MCF 10A (cell line): ENCODE measurements at regions not wholly inside any gene's neighbourhood (a gene's known extent, or its start where the extent isn't known, plus 50 kb on each side); places are given as distances from the start of the nearest gene placed in this dataset.

Source experiments
- BruUV-seq: library from RNA; stranded (reverse); fragments of 400-500 nt; replicated peaks from 2 replicates; lab custom pipeline; 2021; lab: Mats Ljungman, UMichigan
- CTCF ChIA-PET: fragments of 300-600 bp; sonication (Branson Sonifier 250); formaldehyde crosslinking; extraction: SDS; loops from one replicate; lab custom pipeline; 2021; ENCODE audit warnings: antibody characterized with exemption, inconsistent platforms; lab: Yijun Ruan, JAX
- POLR2A ChIA-PET: fragments of 300-600, 350-650 bp; sonication (Branson Sonifier 250); formaldehyde crosslinking; extraction: SDS; loops from one replicate; lab custom pipeline; 2020; ENCODE audit warnings: antibody characterized with exemption, inconsistent platforms; lab: Yijun Ruan, JAX
- DNase-seq: peaks from one replicate; pipeline ENCODE4 v3.0.0-alpha.2; 2018; ENCODE audit not compliant: unreplicated experiment
- H3K27ac Mint-ChIP-seq: one replicate; pipeline ENCODE4 v1.8.0; 2022; ENCODE audit warnings: mild to moderate bottlenecking, low read depth, mixed read lengths; ENCODE audit not compliant: unreplicated experiment
- H3K27me3 Mint-ChIP-seq: one replicate; pipeline ENCODE4 v1.8.0; 2022; ENCODE audit warnings: mixed read lengths; ENCODE audit not compliant: insufficient read depth, unreplicated experiment
- H3K36me3 Mint-ChIP-seq: one replicate; pipeline ENCODE4 v1.8.0; 2022; ENCODE audit warnings: mild to moderate bottlenecking, moderate library complexity, mixed read lengths; ENCODE audit not compliant: insufficient read depth, unreplicated experiment
- H3K4me1 Mint-ChIP-seq: one replicate; pipeline ENCODE4 v1.8.0; 2022; ENCODE audit warnings: mixed read lengths; ENCODE audit not compliant: insufficient read depth, unreplicated experiment
- H3K4me3 Mint-ChIP-seq: one replicate; pipeline ENCODE4 v1.8.0; 2022; ENCODE audit warnings: mild to moderate bottlenecking, moderate library complexity, mixed read lengths; ENCODE audit not compliant: unreplicated experiment
- H3K9me3 Mint-ChIP-seq: one replicate; pipeline ENCODE4 v1.8.0; 2022; ENCODE audit warnings: mixed read lengths; ENCODE audit not compliant: unreplicated experiment
- intact Hi-C: fragments of 100-400 bp; cut with micrococcal nuclease; formaldehyde crosslinking; loops from 2 replicates; pipeline ENCODE4 v1.14.1; 2022
- TF ChIP-seq, protein P1 (sequence below): fragments of 200-600 bp; IDR thresholded peaks from one replicate; pipeline ENCODE4 v1.8.0; 2022; ENCODE audit warnings: antibody characterized with exemption, mild to moderate bottlenecking; ENCODE audit not compliant: unreplicated experiment

DNA sequence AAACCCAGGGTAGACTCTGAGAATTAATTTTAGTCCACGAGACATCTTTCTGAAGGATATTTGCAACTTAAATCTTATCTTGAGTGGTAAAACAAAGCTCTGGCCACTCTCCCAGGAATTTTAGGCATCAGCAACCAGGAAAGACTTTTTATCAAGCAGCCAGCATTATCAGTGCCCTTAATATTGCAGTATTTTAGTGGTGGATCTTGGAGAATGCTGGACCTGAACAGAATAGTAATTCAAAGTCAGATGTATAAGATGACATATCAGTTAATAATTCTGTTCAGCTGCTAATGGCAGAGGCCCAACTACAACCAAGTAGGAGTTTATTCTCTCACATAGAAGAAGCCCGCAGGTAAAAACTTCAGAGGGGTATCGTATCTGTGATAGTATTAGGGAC is 59.0 kb upstream of the CRY1 start:
- Mint-ChIP-seq H3K4me1 (no peaks in the 10 kb centered on the region), H3K27ac (no peak overlapping the region), H3K27me3 (peaks cover 14% of the 10 kb centered on the region), H3K9me3 (no peaks in the 10 kb centered on the region), H3K36me3 (no peaks in the 10 kb centered on the region), H3K4me3 (no peak overlapping the region)
- no peak for DNase-seq
- TF ChIP-seq, protein P1, sequence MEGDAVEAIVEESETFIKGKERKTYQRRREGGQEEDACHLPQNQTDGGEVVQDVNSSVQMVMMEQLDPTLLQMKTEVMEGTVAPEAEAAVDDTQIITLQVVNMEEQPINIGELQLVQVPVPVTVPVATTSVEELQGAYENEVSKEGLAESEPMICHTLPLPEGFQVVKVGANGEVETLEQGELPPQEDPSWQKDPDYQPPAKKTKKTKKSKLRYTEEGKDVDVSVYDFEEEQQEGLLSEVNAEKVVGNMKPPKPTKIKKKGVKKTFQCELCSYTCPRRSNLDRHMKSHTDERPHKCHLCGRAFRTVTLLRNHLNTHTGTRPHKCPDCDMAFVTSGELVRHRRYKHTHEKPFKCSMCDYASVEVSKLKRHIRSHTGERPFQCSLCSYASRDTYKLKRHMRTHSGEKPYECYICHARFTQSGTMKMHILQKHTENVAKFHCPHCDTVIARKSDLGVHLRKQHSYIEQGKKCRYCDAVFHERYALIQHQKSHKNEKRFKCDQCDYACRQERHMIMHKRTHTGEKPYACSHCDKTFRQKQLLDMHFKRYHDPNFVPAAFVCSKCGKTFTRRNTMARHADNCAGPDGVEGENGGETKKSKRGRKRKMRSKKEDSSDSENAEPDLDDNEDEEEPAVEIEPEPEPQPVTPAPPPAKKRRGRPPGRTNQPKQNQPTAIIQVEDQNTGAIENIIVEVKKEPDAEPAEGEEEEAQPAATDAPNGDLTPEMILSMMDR = no peak
- ChIA-PET POLR2A (no interaction called here), CTCF (interaction anchor here (1.0 to 1.3 kb wide), 2 partner anchors 21 to 251 kb away, joined by 3 read pairs; no protein-coding TSS in a partner anchor)
- intact Hi-C loops = no loop called here
- BruUV-seq = no TSS peak

DNA sequence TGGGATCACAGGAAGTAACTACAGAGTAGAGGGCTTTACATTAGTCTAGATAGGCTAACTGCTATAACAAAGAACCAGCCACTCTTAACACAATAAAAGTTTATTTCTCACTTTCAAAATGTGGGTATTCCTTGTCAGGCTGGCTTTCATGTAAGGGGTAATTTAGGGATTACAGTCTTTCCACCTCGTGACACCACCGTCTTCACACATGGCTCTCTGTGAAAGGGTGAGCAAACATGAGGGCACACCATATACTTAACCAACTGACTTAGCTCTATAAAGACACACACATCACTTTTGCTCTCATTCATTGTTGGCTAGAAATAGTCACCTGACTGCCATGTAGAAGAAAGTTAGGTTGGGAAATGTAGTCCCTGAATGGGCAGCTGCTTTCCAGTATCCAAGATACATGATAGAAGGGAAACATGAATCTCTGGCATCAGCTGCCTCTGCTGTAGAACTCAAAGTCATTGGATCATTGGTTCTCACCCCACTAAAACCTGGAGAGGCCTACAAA is 66.1 kb upstream of the CRY1 start:
- ChIA-PET POLR2A (no interaction called here), CTCF (interaction anchor here (2.4 kb wide), 1 partner anchor 28 kb away, joined by 6 read pairs; no protein-coding TSS in a partner anchor)
- intact Hi-C loops = no loop called here
- Mint-ChIP-seq H3K27me3 (peaks cover 39% of the 10 kb centered on the region), H3K36me3 (no peaks in the 10 kb centered on the region), H3K27ac (no peak overlapping the region), H3K9me3 (no peaks in the 10 kb centered on the region), H3K4me3 (no peak overlapping the region), H3K4me1 (no peaks in the 10 kb centered on the region)
- DNase-seq = no peak
- TF ChIP-seq, protein P1 = no peak
- no TSS peak for BruUV-seq

DNA sequence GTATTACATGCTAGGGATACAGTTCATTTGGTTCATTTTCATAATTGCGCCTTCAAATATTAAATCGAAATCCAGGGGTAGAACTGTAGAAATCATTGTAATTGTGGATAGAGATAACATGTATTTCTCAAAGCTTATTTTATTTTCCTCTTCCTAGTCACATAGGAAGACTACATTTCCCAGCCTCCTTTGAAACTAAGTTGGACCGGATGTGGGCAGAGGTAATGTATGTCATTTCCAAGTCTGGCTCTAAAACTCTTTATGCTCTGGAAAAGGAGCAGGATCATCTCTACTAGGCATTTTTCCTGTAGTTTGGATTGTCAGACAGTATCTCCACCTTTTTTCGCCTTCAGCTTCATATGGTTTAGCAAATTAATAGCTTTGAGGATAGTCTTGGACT is 70.1 kb upstream of the CRY1 start:
- intact Hi-C loops = no loop called here
- POLR2A ChIA-PET = no interaction called here
- CTCF ChIA-PET = interaction anchor here (0.6 to 2.1 kb wide), 3 partner anchors 31 to 1881 kb away, joined by 4 to 9 read pairs (median 5); no protein-coding TSS in a partner anchor
- Mint-ChIP-seq H3K4me3 (no peak overlapping the region), H3K4me1 (no peaks in the 10 kb centered on the region), H3K27me3 (peaks cover 25% of the 10 kb centered on the region), H3K27ac (no peak overlapping the region), H3K9me3 (no peaks in the 10 kb centered on the region), H3K36me3 (no peaks in the 10 kb centered on the region)
- DNase-seq = no peak
- TF ChIP-seq, protein P1 = no peak
- no TSS peak for BruUV-seq

DNA sequence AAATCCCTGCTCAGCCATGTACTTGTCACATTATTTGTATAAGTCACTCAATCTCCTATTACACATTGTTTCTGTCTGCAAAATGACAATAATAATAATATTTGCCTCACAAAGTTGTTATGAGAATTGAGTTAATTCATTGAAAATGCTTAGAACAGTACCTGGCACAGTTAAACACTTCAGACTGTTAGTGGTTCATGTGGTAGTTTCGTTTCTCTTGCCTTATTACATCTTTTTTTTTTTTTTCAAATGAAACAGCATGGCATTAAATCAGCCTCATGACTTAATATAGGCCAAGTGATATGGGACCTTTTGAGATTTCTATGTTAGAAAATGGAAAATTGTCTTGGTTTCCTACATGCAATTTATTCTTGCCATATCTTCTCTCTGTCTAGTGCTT is 71.0 kb upstream of the CRY1 start:
- H3K4me1 Mint-ChIP-seq = peaks cover 9% of the 10 kb centered on the region
- CTCF ChIA-PET = no interaction called here
- no peaks in the 10 kb centered on the region for H3K9me3 Mint-ChIP-seq
- no TSS peak for BruUV-seq
- POLR2A ChIA-PET = no interaction called here
- intact Hi-C loops = no loop called here
- no peak overlapping the region for H3K4me3 Mint-ChIP-seq
- no peak for DNase-seq
- no peaks in the 10 kb centered on the region for H3K36me3 Mint-ChIP-seq
- peaks cover 25% of the 10 kb centered on the region for H3K27me3 Mint-ChIP-seq
- TF ChIP-seq, protein P1 = no peak
- no peak overlapping the region for H3K27ac Mint-ChIP-seq
